Islet of Langerhans (tissue), 1 donor: ENCODE measurements at regions not wholly inside any gene's neighbourhood (a gene's known extent, or its start where the extent isn't known, plus 50 kb on each side); places are given as distances from the start of the nearest gene placed in this dataset.
"Not testable (repeated sequence)": the region's sequence is repeated elsewhere in the genome, so short reads cannot be mapped to it uniquely, and the experiment has no call there.

Source experiments
- FAIRE-seq: peaks from one replicate; lab custom pipeline; 2011; peaks lifted over from hg19 to GRCh38; lab: Jason Lieb, UNC

DNA sequence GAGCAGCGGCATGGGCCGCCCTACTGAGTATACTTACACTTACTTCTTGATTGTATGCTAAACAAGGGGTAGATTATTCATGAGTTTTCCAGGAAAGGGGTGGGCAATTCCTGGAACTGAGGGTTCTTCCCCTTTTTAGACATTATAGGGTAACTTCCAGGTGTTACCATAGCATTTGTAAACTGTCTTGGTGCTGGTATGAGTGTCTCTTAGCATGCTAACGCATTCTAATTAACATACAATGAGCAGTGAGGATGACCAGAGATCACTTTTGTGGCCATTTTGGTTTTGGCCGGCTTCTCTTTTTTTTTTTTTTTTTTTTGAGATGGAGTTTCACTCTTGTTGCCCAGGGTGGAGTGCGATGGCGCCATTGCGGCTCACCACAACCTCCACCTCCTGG is 491.8 kb upstream of the AUTS2 start:
- FAIRE-seq: not testable (repeated sequence)

DNA sequence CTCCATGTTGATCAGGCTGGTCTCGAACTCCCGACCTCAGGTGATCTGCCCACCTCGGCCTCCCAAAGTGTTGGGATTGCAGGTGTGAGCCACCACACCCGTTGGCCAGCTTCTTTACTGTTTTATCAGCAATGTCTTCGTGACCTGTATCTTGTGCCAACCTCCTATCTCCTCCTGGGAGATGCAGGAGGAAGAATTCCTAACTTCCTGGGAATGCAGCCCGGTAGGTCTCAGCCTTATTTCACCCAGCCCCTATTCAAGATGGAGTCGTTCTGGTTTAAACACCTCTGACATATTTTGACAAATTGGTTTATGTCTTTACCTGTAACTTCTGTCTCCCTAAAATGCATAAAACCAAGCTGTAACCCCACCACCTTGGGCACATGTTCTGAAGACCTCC is 491.3 kb upstream of the AUTS2 start:
- not testable (repeated sequence) for FAIRE-seq

DNA sequence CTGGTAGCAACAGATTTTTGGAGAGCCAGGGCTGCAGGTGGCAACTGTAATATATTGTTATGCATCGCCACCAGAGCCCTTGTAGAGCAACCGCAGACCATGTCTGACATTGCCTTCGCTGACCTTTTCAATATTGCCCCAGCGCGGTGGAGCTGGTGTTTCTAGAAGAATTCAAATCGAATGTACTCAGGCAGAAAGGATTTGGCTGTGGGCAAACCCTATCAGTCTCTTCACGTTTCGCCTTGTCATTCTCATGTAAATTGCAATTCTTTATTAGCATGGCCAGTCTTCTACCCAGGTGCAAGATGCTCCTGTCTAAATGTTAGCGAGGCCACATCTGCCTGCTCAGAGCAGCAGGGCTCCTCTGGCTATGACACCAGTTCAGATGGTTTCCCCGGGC is 490.2 kb upstream of the AUTS2 start:
- no peak for FAIRE-seq

DNA sequence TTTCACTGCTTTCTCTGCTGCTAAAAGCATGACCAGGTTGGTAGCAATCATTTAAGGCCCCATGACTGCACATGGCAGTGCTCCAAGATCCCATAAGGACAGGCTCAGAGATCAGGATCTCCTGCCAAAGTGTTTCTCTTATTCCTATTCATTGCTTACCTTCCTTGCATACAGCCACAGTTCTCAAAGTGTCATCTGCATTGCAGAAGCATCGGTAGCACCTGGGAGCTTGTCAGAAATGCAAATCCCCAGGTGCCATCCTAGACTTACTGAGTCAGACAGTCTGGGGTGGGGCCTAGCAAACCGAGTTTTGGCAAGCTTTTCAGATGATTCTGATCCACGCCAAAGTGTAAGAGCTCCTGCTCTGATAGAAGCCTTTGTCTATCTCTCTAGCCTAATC is 489.0 kb upstream of the AUTS2 start:
- no peak for FAIRE-seq

DNA sequence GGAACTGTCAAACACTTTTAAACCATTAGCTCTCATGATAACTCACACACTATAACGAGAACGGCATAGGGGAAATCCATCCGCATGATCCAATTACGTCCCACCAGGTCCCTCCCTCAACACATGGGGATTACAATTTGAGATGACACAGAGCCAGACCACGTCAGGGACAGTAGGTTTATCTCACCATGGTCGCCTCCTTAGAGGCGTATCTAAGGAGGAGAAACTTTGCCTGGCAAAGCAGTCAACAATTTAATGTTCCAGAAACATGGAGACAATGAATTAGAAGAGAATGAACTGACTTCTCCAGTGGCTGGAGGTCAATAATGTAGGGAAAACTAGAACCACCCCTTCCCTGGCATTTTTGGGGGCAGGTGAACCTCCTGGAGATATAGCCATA is 488.4 kb upstream of the AUTS2 start:
- FAIRE-seq: no peak

DNA sequence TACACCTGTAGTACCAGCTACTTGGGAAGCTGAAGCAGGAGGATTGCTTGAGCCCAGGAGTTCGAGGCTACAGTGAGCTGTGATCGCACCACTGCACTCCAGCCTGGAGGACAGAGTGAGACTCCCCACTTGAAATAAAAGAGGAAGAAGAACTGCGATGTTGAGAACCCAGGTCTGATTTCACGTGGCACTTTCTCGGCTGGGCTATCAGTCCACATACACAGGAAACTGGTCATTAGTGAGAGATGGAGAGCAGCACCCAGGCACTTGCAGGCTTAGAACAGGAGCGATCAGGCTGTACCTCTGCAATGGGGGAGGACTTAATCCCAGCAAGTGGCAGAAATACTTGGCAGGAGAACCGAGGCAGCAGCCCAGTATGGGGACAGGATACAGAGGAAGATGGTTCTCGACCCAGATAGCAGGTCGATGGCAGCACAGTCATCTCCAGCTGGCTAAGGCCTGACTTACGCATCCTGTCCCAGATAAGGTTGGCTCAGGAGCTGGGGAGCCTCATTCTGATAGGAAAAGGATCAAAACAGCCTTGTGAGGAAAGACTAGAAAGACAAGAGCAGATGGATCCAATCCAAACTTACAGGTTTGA is 487.7 kb upstream of the AUTS2 start:
- FAIRE-seq: no peak

DNA sequence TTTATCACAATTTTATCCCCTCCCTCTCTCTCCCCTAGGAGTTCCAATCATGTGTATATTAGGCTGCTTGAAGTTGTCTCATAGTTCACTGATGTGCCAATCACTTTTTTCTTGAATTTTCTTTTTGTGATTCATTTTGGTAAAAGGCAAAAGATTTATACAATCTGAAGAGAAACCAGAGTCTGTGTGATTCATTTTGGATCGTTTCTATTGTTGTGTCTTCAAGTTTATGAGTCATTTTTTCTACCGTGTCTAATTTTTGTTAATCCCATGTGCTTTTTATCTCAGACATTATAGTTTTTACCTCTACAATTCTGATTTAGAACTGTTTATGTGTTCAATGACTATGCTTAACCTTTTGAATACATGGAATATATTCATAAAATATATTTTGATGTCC is 483.9 kb upstream of the AUTS2 start:
- no peak for FAIRE-seq

DNA sequence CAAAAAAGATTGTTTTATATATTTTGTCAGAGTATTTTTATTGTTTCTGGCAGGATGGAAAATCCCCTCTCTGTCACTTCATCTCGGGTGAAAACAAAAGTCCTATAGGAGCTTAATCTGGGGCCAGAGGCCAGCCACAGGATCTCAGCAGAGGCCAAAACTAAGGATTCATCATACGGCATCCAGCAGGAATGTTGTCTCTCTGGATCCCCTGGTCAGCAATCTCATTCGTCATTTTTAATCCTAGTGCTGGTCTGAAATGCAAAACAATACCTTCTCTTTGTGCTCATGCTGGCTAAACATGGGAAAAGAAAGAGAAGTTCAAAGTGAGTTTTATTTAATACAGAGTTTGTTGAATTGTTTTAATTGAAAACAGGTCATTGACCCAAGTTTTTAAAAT is 482.5 kb upstream of the AUTS2 start:
- no peak for FAIRE-seq

DNA sequence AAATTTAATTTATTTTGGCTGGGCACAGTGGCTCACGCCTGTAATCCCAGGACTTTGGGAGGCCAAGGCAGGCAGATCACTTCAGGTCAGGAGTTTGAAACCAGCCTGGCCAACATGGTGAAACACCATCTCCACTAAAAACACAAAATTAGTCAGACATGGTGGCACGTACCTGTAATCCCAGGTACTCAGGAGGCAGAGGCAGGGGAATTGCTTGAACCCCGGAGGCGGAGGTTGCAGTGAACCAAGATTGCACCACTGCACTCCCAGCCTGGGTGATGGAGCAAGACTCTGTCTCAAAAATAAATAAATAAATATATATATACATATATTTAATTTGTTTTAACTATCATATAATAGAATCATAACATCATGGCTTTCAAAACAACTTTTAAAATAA is 482.1 kb upstream of the AUTS2 start:
- FAIRE-seq: not testable (repeated sequence)

DNA sequence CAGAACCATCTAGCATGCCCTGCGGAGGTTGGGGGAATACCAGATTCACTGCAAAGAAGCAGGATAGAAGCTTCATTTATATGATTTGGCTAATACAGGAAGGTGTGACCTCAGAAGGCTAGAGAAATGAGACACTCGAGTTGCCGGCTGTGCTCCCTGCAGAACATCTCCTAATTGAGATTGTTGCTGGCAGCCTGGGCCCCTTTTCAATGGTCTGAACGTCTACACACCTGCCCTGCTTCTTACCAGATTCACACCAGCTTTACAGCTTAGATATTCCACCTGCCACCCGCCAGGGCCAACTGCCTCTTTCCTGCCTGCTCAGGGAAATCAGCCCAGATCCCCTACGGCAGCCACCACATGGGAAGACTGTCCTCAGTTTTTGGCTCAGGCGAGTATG is 475.3 kb upstream of the AUTS2 start:
- no peak for FAIRE-seq

DNA sequence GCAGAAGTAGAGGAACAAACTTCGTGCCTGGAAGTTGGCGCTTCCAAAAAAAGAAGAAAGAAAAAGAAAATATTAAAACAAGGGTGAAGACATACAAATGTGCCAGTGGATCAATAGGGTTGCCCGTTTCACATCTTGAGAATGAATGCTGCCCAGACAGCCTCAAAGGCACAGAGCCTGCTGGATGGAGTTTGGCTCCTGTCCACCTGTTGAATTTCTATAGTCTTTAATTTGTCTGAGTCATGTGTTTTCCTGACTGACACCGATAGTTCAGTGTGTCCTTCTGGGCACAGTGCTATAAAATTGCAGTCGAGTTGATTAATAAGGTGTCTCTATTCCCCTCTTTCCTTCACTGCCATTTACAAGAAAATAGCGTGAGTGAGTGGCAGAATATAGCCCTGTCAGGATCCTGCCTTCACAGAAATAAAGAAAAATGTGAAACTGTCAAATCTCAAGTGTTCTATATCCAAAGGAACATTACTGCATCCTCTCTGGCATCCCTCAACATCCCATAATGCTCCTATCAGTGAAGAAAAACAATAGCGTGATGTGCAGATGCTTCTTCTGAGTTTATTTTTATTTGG is 471.3 kb upstream of the AUTS2 start:
- FAIRE-seq: no peak

DNA sequence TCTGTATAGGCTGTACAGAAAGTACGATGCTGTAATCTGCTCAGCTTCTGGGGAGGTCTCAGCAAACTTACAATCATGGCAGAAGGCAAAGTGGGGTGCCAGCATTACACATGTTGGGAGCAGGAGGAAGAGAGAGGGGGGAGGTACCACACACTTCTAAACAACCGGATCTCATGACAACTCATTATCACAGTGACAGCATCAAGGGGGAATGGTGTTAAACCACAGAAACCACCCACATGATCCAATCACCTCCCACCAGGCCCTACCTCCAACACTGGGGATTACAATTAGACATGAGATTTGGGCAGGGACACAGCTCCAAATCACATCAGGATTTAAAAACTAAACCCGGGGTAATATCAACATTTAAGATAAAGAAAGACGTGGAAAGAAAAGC is 468.8 kb upstream of the AUTS2 start:
- FAIRE-seq: no peak

DNA sequence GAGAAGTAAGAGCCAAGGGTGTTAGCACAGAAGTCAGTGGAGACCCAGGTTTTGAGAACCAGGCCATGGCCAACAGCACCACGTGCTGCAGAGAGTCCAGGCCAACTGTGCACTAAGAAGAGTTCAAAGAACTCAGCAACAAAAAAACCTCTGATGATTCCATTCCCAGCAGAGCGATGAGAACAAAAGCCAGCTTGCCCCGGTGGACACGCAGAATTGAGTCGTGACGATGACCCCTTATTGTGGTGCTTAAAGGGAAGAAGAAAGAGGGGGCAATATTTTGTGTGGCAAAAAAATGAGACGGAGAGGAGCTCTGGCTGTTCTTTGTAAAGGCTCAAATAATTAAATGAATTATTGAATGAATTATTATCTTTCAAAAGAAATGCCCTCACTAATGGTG is 468.3 kb upstream of the AUTS2 start:
- no peak for FAIRE-seq

DNA sequence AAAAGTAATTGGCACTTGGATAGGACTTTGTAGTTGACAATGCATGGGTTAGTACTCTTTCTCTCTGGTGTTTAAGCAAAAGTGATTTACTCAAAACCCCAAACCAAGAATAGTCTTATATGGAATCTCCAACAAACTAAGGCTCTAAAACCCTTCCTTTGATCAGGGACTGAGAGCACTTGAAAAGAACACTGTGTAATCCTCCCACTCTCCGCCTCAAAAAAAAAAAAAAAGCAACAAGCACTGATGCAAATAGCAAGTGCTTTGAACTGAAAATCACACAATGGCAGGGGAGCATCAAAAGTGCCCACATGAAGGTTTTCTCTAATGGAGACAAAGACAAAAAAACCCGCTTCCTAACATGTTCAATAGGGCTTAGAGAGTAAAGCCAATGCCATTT is 467.9 kb upstream of the AUTS2 start:
- FAIRE-seq: no peak

DNA sequence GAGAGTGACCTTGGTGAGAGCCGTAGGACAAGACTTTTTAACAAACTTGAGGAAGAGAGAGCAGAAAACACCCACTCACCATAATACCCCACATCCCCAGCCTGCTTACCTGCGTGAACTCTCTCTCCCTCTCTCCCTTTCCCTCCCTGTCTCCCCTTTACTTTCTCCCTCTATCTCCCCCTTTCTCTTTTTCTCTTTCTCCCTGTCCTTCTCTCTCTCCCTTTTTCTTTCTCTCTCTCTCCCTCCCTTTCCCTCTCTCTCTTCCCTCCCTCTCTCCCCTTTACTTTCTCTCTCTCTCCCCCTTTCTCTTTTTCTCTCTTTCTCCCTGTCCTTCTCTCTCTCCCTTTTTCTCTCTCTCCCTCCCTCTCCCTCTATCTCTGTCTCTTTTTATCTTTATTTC is 464.0 kb upstream of the AUTS2 start:
- FAIRE-seq: no peak

DNA sequence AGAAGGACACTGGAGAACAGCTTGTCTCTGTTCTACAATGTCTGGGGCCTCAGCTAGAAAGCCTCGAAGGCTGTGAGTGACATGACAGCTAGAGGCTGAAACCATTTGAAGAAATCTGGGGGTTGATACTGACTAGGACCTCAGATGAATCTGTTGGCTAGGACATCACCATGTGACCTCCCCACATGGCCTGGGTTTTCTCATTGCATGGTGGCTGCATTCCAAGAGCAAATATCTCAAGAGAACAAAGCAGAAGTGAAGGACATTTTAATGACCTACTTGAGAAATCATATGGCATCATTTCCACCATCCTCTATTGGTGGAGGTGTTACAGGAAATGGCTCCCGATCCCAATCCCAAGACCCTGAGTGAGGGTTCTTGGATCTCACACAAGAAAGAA is 450.6 kb upstream of the AUTS2 start:
- no peak for FAIRE-seq

DNA sequence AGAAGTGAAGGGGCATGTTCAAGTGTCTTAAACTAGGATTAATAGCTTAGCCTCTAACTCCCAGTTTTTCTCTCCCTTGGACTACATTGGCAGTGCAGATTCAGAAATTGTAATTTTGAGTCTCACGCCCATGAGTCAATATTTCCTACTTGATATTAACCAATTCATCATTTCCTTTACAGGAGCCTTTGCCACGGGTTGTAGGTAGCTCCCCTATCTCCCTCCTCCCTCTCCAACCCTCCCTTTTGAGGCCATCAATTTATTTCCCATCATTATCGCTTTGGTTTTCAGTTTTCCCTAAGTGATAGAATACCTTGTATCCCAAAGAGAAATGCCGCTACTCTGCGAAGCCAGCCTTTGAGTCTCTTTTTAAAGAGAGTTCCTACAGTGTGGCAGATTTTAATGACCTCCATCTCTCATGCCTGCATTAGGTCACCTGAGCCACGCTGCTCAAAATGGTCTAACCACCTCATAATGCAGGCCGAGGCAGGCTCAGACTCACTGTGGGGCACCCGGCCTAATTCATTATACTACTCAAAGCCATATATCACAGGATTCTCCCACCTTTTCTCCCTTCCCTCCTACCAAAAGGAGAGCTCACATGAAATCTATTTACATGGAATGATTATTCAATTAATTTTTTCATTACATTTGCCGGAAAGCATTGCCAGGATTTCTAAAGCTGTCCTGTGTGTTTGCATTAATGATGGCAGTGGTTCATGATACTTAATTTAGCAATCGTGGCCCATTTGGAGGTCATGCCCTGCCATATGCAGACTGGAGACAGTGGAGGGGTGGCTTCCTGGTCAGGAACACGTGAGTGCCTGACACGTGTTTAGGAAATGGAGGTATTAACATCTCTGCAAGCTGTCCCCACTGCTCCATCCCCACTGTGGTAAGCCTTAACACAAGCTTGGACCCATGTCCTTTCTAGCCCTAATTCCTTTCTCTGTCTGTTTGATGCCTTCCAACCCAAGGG is 448.2 kb upstream of the AUTS2 start:
- no peak for FAIRE-seq

DNA sequence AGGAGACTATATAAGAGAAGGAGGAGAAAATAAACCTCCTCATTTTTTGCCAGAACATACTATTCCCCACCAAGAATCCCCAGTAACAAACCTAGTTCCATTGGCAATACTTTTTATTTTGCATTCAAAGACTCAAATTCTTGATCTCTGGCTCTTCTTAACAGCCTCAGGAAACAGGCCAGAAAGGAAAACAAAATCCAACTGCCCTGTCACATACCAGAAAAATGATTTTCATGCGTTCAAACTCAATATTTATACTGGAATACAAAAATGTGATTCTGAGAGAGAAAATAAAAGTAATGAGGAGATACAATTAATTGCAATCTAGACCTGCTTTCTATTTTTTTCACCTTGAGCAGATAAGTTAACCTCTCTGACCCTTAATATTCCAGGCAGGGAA is 435.9 kb upstream of the AUTS2 start:
- FAIRE-seq: no peak

DNA sequence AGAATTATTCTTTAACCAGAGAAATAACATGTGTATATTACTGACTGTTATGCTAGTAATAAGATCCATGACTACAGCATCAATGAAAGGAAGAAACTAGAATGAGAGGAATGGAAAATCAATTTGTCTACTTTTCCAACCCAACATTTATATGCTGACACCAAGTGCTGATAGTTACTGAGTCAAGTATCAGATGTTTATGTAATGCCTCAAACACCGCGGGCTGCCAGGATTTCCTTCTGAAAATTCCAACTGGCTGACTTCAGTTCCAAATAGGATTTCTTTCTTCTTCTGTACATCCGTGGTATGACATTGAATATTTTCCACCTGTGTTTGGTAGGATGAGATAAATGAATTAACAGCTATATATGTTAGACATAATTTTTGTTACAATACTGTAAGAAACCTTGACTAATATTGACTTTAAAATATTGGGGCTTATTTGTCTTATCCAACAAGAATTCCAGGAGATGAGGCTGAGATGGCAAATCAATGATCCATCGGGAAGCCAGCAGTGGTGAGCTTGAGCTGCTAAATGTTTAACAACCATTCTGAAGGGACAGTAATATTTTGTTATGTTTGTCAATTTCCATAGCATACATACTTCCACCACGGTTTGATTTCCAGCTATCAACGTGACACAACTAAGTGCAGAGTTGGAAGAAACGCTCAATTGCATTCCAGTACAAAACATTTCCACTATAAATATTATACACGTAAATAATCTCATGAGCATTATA is 435.2 kb upstream of the AUTS2 start:
- FAIRE-seq: no peak

DNA sequence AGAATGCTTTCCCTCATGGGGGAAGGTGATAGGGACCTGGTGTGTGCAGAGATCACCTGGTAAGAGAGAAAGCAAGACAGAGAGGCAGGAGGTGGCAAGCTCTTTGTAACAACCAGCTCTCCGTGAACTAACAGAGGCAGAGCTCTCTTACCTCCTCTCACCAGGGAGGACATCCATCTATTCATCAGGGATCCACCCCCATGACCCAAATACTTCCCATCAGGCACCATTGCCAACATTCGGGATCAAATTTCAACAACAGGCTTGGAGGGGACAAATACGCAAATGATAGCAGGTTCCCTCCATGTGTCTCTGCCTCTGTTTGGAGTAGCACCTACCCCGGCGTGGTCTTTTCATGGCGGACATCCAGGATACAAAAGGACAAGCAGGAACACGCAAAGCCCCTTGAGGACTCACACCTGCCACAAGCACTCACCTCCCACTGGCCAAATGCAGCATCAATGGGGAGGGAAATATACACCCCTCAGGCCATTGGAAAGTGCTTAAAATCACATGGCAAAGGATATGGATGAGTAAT is 431.2 kb upstream of the AUTS2 start:
- FAIRE-seq: no peak

DNA sequence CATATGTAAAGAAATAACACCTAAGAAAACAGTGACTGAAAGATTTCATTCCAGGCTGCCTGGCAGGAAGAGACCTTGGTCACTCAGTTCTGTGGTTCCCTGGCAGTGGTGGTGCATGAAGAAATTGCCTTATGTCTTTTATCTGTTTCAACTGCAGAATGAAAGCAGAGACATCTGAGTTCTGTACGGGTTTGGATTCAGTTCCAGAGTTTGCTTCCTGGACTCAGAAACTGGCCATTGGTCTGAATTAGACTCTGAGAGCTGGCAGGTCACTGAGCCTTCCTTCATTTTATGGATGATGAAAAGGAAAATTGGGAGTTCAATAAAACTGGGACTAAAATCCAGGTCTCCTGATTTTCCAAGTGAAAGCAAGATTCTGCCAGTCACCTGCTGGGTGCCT is 428.9 kb upstream of the AUTS2 start:
- no peak for FAIRE-seq

DNA sequence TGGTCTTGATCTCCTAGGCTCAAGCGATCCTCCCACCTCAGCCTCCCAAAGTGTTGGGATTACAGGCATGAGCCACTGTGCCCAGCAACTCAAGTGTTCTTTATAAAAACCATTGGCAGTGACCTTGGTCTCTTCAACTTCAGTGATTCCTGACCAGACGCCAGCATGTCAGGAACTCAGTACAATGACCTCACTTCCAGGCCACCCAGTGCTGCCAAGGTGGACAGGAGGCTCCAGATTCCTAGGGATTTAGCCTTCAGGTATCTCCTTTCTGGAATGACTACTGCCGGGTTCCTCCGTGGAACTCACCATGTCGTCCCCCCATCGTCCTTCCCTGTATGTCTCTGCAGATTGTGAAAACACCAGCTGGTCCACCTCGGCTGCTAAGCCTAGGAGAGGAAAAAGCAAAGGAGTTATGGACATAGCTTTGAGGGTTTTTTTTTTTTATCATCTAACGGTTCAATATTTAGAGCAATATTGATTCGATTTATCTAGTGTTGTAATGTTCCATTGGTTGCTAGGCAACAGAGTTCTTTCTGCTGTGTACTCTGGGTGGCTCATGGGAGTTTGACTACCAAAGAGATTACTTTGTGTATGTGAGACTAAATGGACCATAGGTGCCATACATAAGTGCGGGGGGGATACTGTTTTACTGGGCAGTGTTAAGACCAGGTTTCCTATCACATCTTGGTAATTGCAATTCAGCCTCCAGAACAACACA is 425.8 kb upstream of the AUTS2 start:
- no peak for FAIRE-seq
